Tongue (tissue), 1 donor: ENCODE measurements at regions not wholly inside any gene's neighbourhood (a gene's known extent, or its start where the extent isn't known, plus 50 kb on each side); places are given as distances from the start of the nearest gene placed in this dataset.

Experiments
- DNase-seq: peaks from one replicate; pipeline ENCODE4 v3.0.0-alpha.2; 2015

GRCh38 chr13:76516013-76516412 lies 370.2 kb downstream of the KCTD12 start:
- DNase-seq = no peak

- no peak for DNase-seq
Measured at GRCh38 chr13:76512721-76513145, 373.5 kb downstream of the KCTD12 start.

- no peak for DNase-seq
Measured at GRCh38 chr13:76505437-76505836, 380.8 kb downstream of the KCTD12 start.

- peak; percentile 52 for DNase-seq
Measured at GRCh38 chr13:76503766-76504165, 382.4 kb downstream of the KCTD12 start.

GRCh38 chr13:76503291-76503690 lies 382.9 kb downstream of the KCTD12 start:
- no peak for DNase-seq

GRCh38 chr13:76500894-76501293 lies 385.3 kb downstream of the KCTD12 start:
- no peak for DNase-seq

GRCh38 chr13:76499891-76500290 lies 386.3 kb downstream of the KCTD12 start:
- DNase-seq = peak; percentile 24

GRCh38 chr13:76489274-76489673 lies 396.9 kb downstream of the KCTD12 start:
- no peak for DNase-seq

- no peak for DNase-seq
Measured at GRCh38 chr13:76481738-76482137, 404.5 kb downstream of the KCTD12 start.

- no peak for DNase-seq
Measured at GRCh38 chr13:76474966-76475365, 411.2 kb downstream of the KCTD12 start.

GRCh38 chr13:76474356-76474755 lies 411.8 kb downstream of the KCTD12 start:
- DNase-seq = no peak

- DNase-seq = peak; percentile 89
Measured at GRCh38 chr13:76473552-76474134, 412.6 kb downstream of the KCTD12 start.

- no peak for DNase-seq
Measured at GRCh38 chr13:76472916-76473315, 413.3 kb downstream of the KCTD12 start.

- DNase-seq = no peak
Measured at GRCh38 chr13:76471486-76471885, 414.7 kb downstream of the KCTD12 start.

GRCh38 chr13:76470991-76471390 lies 415.2 kb downstream of the KCTD12 start:
- no peak for DNase-seq

GRCh38 chr13:76466043-76466442 lies 420.2 kb downstream of the KCTD12 start:
- DNase-seq = no peak

- DNase-seq = no peak
Measured at GRCh38 chr13:76463314-76463713, 422.9 kb downstream of the KCTD12 start.

- peak; percentile 83 for DNase-seq
Measured at GRCh38 chr13:76461999-76462398, 424.2 kb downstream of the KCTD12 start.

GRCh38 chr13:76461484-76461883 lies 424.7 kb downstream of the KCTD12 start:
- DNase-seq = no peak

GRCh38 chr13:76459863-76460262 lies 426.3 kb downstream of the KCTD12 start:
- no peak for DNase-seq

- no peak for DNase-seq
Measured at GRCh38 chr13:76455960-76456359, 430.2 kb downstream of the KCTD12 start.

- DNase-seq = no peak
Measured at GRCh38 chr13:76454991-76455390, 431.2 kb downstream of the KCTD12 start.

- DNase-seq = no peak
Measured at GRCh38 chr13:76449716-76450115, 436.5 kb downstream of the KCTD12 start.

GRCh38 chr13:76446191-76446590 lies 440.0 kb downstream of the KCTD12 start:
- peak; percentile 52 for DNase-seq

- DNase-seq = no peak
Measured at GRCh38 chr13:76440568-76440967, 445.6 kb downstream of the KCTD12 start.
